Adipose tissue (tissue), 3 donors: ENCODE measurements at regions not wholly inside any gene's neighbourhood (a gene's known extent, or its start where the extent isn't known, plus 50 kb on each side); places are given as distances from the start of the nearest gene placed in this dataset.
"Not testable (repeated sequence)": the region's sequence is repeated elsewhere in the genome, so short reads cannot be mapped to it uniquely, and the experiment has no call there.

Experiments
- H3K27ac ChIP-seq: one replicate; pipeline ENCODE4 v1.5.1; 2013; ENCODE audit warnings: low read depth, low read length
- WGBS, 3 donors: extraction: QIAGEN DNeasy Blood & Tissue Kit; methylation state at CpG; one replicate each; pipeline ENCODE4 v1.1.7; 2013; 5-methylcytosine and 5-hydroxymethylcytosine counted together
- donor health status: healthy with polysubstance abuse.
- donor health status: Bipolar disorder and iron deficiency.
- donor health status: healthy.

DNA sequence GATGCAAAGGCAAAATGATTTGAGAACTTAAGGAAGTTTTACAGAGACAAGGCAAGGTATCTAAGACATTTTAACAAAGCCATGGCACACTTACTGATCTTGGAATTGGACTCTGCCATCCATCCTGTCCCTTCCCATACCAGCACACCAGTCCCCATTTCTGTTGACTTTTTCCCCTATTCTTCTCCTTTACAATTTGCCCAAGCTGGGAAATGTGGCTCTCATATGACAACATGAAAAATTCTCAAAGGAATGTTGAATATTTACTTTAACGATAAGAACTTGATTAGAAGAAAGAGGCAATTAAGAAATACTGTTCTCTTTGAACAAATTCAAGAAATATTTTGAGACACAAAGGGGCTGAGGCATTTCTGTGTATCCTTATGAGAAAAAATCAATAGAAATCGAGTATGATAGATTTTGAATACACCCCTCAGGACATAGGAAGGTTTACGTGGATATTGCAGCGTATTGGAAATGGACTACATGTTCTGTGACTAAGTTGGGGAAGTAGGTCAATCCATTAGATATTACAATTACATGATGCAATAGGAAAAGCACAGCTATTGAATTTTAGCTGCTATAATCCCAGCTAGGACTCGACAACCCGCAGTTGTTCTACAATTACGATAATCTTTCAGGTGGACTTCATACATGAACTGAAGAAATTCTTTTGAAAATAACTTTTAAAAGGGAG lies 201.6 kb downstream of the TRIB2 start:
- 51 to 67% (median 66%) methylated on average over 7 of the region's 7 CpGs for WGBS, 3 donors
- H3K27ac ChIP-seq: no peak overlapping the region

DNA sequence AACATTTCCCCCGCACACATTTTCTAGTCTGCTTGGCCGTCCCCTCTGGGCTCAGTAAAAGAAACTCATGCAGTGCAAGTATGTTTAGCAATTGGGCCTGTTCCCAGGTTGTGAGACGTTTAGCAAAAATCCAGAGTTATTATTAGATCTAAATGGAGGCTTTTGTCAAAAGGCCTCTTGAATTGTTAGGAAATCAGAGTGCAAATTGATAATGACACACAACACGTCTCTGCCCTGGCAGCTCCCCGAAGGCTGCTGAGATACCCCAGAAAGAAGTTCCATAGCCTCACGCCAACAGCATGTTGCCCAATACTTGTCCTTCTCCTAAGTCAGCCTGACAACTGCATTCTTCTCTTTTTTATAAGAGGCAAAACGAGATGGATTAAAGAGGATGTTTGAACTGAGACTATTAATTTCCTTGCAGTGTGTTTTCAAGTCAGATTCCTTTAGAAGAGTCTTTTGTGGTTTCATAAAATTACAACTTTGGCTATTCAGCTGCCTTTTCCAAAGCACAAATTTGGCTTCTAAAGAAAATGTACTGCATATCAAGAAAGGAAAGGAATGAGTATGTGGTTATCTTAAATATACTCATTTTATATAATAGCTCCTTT lies 202.2 kb downstream of the TRIB2 start:
- WGBS, 3 donors: 34 to 47% (median 46%) methylated on average over 7 of the region's 7 CpGs
- H3K27ac ChIP-seq: no peak overlapping the region

DNA sequence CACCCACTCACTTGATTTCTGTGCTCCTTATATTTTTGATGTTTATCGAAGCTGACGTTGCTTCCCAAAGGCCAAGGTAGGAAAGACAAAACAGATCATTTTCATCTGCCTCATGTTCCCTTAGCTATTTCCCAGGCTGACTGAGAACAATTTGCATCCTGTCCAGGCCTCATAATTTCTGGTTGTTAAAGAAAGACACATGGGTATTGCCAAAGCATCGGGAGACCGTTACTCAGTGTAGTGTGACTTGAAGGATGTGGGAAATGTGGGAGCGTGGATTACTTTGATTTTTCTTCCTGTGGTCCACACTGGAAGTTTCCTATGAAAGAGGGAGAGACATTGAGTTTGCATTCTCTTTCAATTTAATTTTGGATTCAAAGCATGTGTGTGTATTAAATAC lies 204.6 kb downstream of the TRIB2 start:
- WGBS, 3 donors: 62 to 86% (median 83%) methylated on average over 5 of the region's 5 CpGs
- no peak overlapping the region for H3K27ac ChIP-seq

DNA sequence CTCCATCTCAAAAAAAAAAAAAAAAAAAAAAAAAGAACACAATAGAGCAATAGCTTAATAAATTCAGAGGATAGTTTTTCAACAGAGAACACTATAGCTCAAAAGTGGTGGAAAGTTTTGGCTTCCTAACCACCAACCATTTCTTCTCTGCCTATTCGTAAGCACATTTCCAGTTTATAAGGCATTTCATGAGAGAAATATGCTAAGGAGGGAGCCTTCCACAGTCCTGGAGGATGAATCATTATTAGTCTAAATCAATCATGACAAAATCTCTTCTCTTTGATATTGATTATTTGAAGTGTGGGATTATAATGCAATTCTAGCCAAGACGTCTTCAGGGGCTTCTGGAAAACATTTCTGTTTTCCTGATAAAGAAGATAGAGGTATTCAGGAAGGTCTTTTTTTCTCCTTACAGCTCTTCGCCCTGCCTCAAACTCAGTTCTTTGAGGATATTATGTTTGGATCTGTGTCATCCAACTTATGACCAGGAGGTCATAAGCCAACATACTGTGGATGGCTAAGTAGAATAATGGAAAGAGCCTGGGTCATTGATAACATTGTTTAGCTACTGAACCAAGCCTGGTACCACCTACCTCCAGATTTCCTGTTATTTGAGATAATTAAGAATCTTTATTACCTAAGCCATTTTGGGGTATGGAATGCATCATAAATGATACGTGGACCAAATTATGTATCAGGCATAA lies 207.3 kb downstream of the TRIB2 start:
- H3K27ac ChIP-seq: no peak overlapping the region
- 78 to 88% (median 85%) methylated on average over 4 of the region's 4 CpGs for WGBS, 3 donors

DNA sequence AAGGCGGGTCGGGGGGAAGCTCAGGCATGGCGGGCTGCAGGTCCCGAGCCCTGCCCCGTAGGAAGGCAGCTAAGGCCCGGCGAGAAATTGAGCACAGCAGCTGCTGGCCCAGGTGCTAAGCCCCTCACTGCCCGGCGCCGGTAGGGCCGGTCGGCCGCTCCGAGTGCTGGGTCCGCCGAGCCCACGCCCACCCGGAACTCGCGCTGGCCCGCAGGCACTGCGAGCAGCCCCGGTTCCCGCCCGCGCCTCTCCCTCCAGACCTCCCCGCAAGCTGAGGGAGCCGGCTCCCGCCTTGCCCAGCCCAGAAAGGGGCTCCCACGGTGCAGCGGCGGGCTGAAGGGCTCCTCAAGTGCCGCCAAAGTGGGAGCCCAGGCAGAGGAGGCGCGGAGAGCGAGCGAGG lies 209.9 kb downstream of the TRIB2 start:
- 95 to 98% (median 96%) methylated on average over 31 to 37 of the region's 37 CpGs for WGBS, 3 donors
- H3K27ac ChIP-seq: not testable (repeated sequence)

DNA sequence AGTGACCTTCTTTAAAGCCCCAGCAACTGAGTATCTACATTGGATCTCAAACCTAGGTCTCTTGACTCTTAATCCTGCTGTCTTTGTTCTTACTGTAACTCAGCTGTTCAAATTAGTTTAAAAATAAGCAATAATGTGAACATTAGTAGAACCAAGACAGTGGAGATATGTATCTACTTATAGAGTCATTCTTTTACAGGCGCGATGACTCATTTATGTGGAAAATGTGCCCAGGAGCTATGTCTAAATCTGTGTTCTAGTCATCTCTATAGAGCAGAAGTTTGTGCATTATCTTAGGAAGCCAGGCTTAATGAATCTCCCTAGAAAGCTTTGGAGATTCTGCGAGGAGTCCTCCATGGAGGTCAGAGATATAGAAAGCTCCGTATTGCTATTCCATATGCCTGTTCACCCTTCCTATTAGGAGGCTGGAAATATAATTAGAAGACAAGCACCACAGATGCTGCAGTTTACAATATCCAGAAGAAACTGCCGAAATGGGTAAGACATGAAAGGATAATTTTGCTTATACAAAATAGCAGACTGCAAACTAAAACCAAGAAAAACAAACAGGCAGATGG lies 211.6 kb downstream of the TRIB2 start:
- H3K27ac ChIP-seq: no peak overlapping the region
- 70 to 88% (median 80%) methylated on average over 5 of the region's 5 CpGs for WGBS, 3 donors

DNA sequence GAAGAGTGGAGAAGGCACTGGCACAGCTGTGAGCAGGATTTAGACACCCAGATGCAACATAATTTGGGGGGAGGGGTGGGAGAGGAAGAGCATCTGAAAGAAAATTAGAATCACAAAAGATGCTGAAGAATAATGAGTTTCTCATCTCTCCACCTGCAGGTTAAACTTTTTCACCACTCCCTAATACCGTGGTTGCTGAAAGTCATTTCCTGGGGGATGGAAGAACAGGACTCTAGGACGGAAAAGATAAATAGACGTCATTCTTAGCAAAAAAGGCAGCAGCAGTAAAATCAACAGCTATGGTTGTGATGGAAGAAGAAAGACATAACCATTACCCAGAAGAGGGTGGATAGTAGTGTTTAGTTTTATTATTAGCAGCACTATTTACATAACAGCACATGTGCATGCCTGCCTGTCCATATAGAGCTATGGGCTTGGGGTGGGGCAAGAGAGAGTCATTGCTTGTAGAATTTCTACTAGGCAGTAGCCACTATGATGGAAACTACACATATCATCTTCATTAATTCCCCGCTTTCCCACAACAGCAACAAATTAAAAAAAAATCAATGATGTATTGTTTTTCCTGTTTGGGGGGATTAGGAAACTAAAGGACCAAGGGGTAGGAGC lies 212.2 kb downstream of the TRIB2 start:
- 40 to 49% (median 41%) methylated on average over 4 of the region's 4 CpGs for WGBS, 3 donors
- no peak overlapping the region for H3K27ac ChIP-seq

DNA sequence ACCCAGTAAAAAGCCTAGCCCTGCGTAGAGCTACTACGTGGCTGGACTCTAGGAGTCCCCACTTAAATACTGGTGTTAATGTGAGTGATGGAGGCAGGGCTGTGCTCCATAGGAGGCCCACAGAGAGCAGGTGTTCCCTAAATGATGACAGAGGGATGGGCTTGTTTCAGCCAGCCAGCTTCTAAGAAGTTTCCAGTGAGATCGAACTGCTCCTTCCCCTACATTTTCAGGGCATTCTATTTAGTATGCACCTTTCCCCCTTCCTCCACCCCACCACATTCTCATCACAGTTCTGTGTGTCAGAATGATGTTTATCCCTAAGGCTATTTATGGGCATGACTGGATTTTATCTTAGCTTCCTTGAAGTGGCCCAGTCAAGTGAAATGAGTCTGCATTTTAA lies 213.0 kb downstream of the TRIB2 start:
- WGBS, 3 donors: 73 to 84% (median 81%) methylated on average over 3 of the region's 3 CpGs
- H3K27ac ChIP-seq: no peak overlapping the region

DNA sequence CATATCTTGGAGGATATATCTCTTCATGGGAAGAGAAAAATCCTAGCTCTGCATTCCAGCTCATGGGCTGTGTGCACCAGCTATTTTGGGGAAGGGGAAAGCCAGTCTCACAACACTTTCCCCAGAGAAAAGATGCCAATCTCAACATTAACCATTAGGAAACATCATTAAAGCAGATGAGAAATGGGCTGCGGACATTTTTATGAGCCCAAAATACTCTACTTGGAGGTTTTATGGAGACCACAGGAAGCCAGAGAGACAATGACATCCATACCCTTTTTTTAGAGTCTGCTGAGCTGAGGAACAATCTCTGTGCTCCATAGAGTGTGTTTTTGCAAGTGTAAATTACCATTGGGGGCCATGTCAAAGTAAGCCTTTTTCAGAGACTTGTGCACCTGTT lies 213.7 kb downstream of the TRIB2 start:
- no peak overlapping the region for H3K27ac ChIP-seq
- 63 to 90% (median 78%) methylated on average over 1 of the region's 1 CpG for WGBS, 3 donors

DNA sequence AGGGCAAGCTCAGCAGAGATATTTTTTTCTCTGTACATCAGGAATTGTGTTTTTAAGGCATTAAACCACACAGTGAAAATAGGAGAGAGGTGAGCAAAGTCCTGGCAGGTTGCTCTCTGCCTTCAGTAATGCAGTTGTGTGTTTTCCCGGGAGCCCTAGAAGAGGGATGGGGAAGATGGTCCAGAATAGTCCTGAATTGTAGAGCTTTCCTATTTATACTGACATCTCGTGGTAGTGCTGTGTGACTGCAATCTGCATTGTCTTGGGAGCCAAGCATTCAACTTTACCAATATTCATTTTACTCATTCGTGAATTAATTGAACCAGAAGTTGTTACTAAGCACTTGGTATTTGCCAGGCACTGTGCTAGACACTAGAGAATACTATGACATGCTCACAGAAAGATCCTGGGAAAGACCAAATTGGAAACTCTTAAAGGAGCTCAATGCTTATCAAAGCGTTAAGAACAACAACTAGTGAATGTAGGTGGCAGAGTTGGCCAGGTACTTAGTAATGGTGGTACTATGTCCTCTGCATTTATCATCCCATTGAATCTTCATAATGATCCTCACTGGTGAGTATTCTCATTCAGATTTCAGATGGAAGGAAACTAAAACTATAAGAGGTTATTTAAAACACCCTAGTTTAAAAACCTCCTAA lies 214.6 kb downstream of the TRIB2 start:
- no peak overlapping the region for H3K27ac ChIP-seq
- WGBS, 3 donors: 22 to 25% (median 23%) methylated on average over 4 of the region's 4 CpGs

DNA sequence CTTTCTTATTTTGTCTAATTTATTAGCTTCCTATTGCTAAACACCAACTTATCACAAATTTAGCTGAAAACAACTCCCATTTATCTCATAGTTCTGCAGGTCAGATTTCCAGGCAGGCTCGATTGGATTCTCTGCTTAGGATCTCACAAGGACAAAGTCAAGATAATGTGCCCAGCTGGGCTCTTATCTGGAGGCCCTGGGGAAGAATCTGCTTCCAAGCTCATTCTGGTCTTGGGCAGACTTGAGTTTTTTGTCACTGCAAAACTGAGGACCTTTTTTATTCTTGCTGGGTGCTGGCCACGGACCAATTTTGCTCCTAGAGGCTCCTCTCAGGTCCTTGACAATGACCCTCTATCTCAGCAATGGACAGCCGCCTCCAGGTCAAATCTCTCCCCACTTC lies 215.5 kb downstream of the TRIB2 start:
- 58 to 70% (median 61%) methylated on average over 3 of the region's 3 CpGs for WGBS, 3 donors
- no peak overlapping the region for H3K27ac ChIP-seq

DNA sequence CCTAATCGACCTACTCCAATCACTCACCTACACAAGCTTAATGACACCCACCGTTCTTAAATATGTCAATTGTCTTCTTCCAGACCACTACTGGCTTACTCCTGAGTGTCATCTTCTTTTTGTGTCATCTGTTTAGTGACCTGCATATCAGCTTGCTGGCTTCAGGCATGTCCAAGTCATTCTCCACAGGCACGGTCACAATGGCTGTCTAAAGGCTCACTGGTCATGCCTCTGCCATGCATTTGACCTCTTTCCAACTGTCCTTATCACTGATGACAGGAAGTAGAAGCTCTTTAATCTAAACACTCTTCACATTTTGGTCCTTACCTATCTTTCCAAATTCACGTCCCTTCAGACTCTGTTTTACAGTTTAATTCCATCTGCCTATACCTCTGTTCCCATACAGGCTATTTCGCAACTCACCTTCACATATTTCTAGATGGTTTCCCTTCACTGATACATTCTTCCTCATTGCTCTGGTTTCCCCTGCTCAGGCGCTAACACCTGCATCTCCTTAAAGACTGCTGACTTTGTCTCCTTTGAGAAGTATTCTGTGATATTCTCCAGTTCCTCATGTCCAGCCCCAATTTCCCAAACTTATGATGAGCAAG lies 217.5 kb downstream of the TRIB2 start:
- WGBS, 3 donors: 84 to 85% (median 85%) methylated on average over 6 of the region's 6 CpGs

DNA sequence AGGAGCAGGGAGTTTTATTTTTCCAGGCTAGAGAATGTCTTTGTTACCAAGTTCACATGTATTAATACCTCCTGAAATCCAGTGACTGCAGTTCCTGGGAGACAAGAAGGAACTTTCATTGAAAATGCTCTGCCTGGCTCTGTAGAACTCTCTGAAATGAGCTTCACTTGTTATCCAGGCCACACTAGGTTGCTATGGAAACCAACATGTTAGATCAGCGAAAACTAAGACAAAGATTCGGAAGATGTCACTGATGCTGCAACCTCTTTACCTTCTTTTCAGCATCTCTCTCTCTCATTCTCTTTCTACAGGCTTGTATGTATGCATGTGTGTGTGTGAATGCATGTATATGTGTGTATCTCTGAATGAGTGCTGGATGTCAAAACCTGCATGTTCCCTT lies 218.5 kb downstream of the TRIB2 start:
- no peak overlapping the region for H3K27ac ChIP-seq
- WGBS, 3 donors: 90 to 93% (median 91%) methylated on average over 2 of the region's 2 CpGs

More for the DNA sequence above, 217.5 kb downstream of the TRIB2 start:
- no peak overlapping the region for H3K27ac ChIP-seq

DNA sequence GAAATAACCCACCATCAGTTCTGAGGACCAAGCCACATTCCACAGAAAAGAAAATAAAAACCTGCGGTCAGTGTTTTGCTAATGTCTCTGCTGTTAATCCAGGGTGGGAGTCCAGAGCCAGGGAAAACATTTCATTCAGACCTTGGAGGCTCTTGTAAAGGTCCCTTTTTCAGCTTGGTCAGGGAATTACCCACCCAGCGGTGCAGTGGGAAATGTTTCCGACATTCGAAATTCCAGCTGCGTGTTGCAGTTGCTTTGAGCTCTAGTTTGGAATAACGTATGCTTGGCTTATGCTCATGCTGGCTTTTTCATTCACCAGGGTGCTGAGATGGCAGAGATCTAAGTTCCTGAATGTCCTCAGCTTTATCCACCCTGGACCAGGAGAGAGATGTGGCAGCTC lies 219.1 kb downstream of the TRIB2 start:
- WGBS, 3 donors: 89 to 94% (median 93%) methylated on average over 6 of the region's 6 CpGs
- H3K27ac ChIP-seq: no peak overlapping the region

DNA sequence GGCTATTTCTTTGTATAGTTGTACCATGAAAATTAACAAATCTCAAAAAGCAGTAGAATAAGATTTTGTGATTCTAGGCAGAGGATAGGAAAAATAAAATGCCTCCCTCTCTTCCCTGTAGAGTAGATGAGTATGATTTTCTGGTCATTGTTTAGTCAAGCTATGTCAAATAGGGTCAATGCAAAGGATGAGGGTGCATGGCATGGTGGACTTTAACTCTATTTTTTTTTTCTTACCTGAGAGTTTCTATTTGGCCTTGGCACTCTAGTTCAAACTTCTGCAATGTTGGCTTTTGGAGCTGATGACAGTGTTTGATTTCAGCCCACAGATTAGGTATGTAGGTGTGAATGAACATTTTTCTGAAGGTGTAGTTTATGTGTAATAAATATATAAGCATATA lies 224.5 kb downstream of the TRIB2 start:
- no peak overlapping the region for H3K27ac ChIP-seq

DNA sequence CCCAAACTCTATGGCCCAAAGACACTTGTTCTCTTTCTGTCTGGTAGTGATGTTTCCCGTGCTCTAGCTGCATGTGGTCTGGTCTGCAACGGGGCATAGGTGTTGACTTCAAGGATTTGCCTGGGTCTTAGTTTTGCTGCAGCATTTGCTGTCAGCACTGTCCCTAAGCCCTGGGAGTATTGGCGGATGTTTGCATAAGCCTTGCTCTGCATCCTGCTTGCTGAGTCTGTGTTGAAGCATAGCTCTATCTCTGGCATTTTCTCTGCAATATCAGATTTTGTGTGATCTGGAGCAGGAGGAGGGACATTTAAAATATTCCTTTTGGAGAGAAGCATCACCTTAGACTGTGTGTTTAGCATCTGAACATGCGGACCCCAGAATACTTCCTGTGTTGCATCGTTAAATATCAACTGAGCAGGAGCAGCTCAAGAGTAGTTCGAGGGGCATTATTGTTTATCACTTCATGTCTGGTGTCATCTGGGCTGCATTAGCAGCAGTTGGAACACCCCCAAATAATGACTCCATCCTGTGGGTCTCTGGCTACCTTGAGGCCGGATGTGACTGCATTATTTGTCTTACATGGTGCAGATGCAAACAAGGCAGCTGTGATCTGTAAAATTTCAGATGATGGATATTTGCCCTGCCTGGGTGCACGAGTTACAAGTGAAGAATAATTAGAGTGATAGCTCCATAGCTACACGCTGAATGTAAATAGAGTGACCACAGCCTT lies 231.7 kb downstream of the TRIB2 start:
- WGBS, 3 donors: 60 to 76% (median 72%) methylated on average over 9 of the region's 9 CpGs
- no peak overlapping the region for H3K27ac ChIP-seq

DNA sequence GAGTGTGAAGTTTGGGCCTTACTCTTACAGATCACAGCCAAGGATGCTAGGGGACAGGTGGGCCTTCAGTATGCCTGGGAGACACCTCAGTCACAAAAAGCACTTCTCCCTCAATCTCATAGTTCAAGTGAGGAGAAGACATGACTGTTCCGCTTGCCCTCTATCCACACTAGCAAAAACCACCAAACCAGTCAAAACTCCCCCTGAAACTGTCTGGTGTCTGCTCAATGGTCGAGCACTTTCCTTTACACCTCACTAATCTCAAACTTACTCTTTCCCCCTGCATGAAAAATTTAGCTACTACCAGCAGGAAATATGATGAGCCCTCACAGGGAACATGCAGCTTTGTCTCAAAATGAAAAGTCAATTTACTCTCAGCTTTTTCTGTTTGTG lies 232.2 kb downstream of the TRIB2 start:
- H3K27ac ChIP-seq: no peak overlapping the region
- WGBS, 3 donors: 80 to 94% (median 89%) methylated on average over 2 of the region's 2 CpGs

DNA sequence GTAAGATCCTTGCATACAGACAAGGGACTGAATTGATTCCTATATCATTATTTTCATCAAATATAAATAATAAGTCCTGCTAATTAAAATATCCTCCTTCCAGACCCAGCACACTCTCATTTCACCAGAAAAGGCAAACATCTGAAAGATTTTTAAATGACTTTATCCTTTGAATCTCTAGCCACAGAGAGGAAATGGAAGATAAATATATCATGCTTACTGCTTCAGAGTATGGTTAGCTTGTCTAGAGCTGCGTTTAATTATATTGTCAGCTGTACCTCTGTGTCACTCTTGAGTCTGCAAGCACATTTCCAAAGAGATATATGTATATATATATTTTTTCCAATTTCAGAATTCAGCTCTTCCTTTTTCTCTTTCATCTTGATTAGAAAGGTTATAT lies 232.7 kb downstream of the TRIB2 start:
- H3K27ac ChIP-seq: no peak overlapping the region
- 66 to 69% (median 66%) methylated on average over 1 of the region's 1 CpG for WGBS, 3 donors
